Nephron (organoid): ENCODE measurements at regions not wholly inside any gene's neighbourhood (a gene's known extent, or its start where the extent isn't known, plus 50 kb on each side); places are given as distances from the start of the nearest gene placed in this dataset.

Experiments used
- H3K27ac Mint-ChIP-seq, 3 experiments: 2 replicates each; pipeline ENCODE4 v1.8.0; 2020; ENCODE audit warnings: mixed read lengths in 3 of 3, mild to moderate bottlenecking in 2 of 3, moderate library complexity in 1 of 3
- H3K27me3 Mint-ChIP-seq: 2 replicates; pipeline ENCODE4 v1.8.0; 2021; ENCODE audit warnings: low read depth, mild to moderate bottlenecking, moderate library complexity, mixed read lengths
- H3K36me3 Mint-ChIP-seq: 2 replicates; pipeline ENCODE4 v1.8.0; 2020; ENCODE audit warnings: low read depth, mixed read lengths
- H3K4me1 Mint-ChIP-seq: 2 replicates; pipeline ENCODE4 v1.8.0; 2020; ENCODE audit warnings: mixed read lengths
- H3K4me3 Mint-ChIP-seq, 3 experiments: 2 replicates each; pipeline ENCODE4 v1.8.0; 2020; ENCODE audit warnings: mild to moderate bottlenecking in 3 of 3, mixed read lengths in 3 of 3, moderate library complexity in 2 of 3
- H3K9me3 Mint-ChIP-seq: 2 replicates; pipeline ENCODE4 v1.8.0; 2020; ENCODE audit warnings: mixed read lengths
- CTCF ChIP-seq, 3 experiments: fragments of 200-600 bp; sonication (generic); IDR thresholded peaks; one replicate each; pipeline ENCODE4 v1.5.0; 2021; ENCODE audit warnings: antibody characterized with exemption in 3 of 3; ENCODE audit not compliant: unreplicated experiment in 3 of 3

- Mint-ChIP-seq H3K27ac (no peak overlapping the region), H3K36me3 (peaks cover 4% of the 10 kb centered on the region), H3K4me3 (no peak overlapping the region), H3K9me3 (peaks cover 14% of the 10 kb centered on the region), H3K4me1 (no peaks in the 10 kb centered on the region), H3K27me3 (no peaks in the 10 kb centered on the region)
- TF ChIP-seq CTCF (IDR thresholded peaks at IDR 0.05; ENCODE audit: unreplicated experiment in 3 of 3), result no peak
Observed at GRCh38 chr3:99458013-99458412, 180.4 kb upstream of the COL8A1 start.

GRCh38 chr3:99442599-99442998 lies 195.8 kb upstream of the COL8A1 start:
- Mint-ChIP-seq H3K36me3 (no peaks in the 10 kb centered on the region), H3K27me3 (no peaks in the 10 kb centered on the region), H3K4me1 (peaks cover 24% of the 10 kb centered on the region), H3K9me3 (peaks cover 18% of the 10 kb centered on the region), H3K27ac (no peak overlapping the region), H3K4me3 (no peak overlapping the region)
- TF ChIP-seq CTCF (IDR thresholded peaks at IDR 0.05; ENCODE audit: unreplicated experiment in 3 of 3), result no peak

GRCh38 chr3:99439892-99440291 lies 198.5 kb upstream of the COL8A1 start:
- Mint-ChIP-seq H3K36me3 (peaks cover 4% of the 10 kb centered on the region), H3K27ac (peak overlapping the region; percentile 13 to 66 (median 58)), H3K4me1 (peaks cover 24% of the 10 kb centered on the region), H3K4me3 (no peak overlapping the region), H3K27me3 (no peaks in the 10 kb centered on the region), H3K9me3 (peaks cover 27% of the 10 kb centered on the region)
- TF ChIP-seq CTCF (IDR thresholded peaks at IDR 0.05; ENCODE audit: unreplicated experiment in 3 of 3), result no peak

- Mint-ChIP-seq H3K9me3 (peaks cover 14% of the 10 kb centered on the region), H3K27ac (no peak overlapping the region), H3K4me3 (no peak overlapping the region), H3K4me1 (peaks cover 9% of the 10 kb centered on the region), H3K36me3 (peaks cover 4% of the 10 kb centered on the region), H3K27me3 (no peaks in the 10 kb centered on the region)
- no peak for TF ChIP-seq CTCF (IDR thresholded peaks at IDR 0.05; ENCODE audit: unreplicated experiment in 3 of 3)
Observed at GRCh38 chr3:99434190-99434589, 204.2 kb upstream of the COL8A1 start.

GRCh38 chr3:99430348-99431134 lies 207.9 kb upstream of the COL8A1 start:
- Mint-ChIP-seq H3K36me3 (no peaks in the 10 kb centered on the region), H3K4me1 (peaks cover 12% of the 10 kb centered on the region), H3K27ac (no peak overlapping the region), H3K9me3 (peaks cover 2% of the 10 kb centered on the region), H3K27me3 (no peaks in the 10 kb centered on the region), H3K4me3 (no peak overlapping the region)
- TF ChIP-seq CTCF (IDR thresholded peaks at IDR 0.05; ENCODE audit: unreplicated experiment in 3 of 3), result no peak

- no peak for TF ChIP-seq CTCF (IDR thresholded peaks at IDR 0.05; ENCODE audit: unreplicated experiment in 3 of 3)
- Mint-ChIP-seq H3K27me3 (no peaks in the 10 kb centered on the region), H3K36me3 (no peaks in the 10 kb centered on the region), H3K27ac (no peak overlapping the region), H3K4me1 (peaks cover 13% of the 10 kb centered on the region), H3K9me3 (no peaks in the 10 kb centered on the region), H3K4me3 (no peak overlapping the region)
Observed at GRCh38 chr3:99429502-99429901, 208.9 kb upstream of the COL8A1 start.
